ENCODE measurements at regions not wholly inside any gene's neighbourhood (a gene's known extent, or its start where the extent isn't known, plus 50 kb on each side); places are given as distances from the start of the nearest gene placed in this dataset.

- H3K27me3 ChIP-seq: no peaks in the 10 kb centered on the region
- no peak for DNase-seq (ENCODE audit: extremely low spot score in 2 of 2)
- no peak overlapping the region for H3K27ac ChIP-seq
- intact Hi-C loops (cut with DNase I): no loop called here
- no peak for TF ChIP-seq CTCF (IDR thresholded peaks at IDR 0.05)
- TF ChIP-seq POLR2AphosphoS5 (IDR thresholded peaks at IDR 0.05; ENCODE audit: insufficient read depth in 1 of 2, low read depth in 1 of 2): no peak
- no peak for TF ChIP-seq POLR2A (IDR thresholded peaks at IDR 0.05)
- H3K36me3 ChIP-seq: no peaks in the 10 kb centered on the region
- H3K4me3 ChIP-seq: no peak overlapping the region
- no peaks in the 10 kb centered on the region for H3K9me3 ChIP-seq
- H3K4me1 ChIP-seq: no peaks in the 10 kb centered on the region
Observed at GRCh38 chr2:155651851-155652250, 680.7 kb downstream of the NR4A2 start.

- H3K27ac ChIP-seq: no peak overlapping the region
- no peaks in the 10 kb centered on the region for H3K36me3 ChIP-seq
- intact Hi-C loops (cut with DNase I): no loop called here
- no peak for TF ChIP-seq POLR2AphosphoS5 (IDR thresholded peaks at IDR 0.05; ENCODE audit: insufficient read depth in 1 of 2, low read depth in 1 of 2)
- no peaks in the 10 kb centered on the region for H3K9me3 ChIP-seq
- no peaks in the 10 kb centered on the region for H3K4me1 ChIP-seq
- H3K4me3 ChIP-seq: no peak overlapping the region
- no peaks in the 10 kb centered on the region for H3K27me3 ChIP-seq
- no peak for DNase-seq (ENCODE audit: extremely low spot score in 2 of 2)
Observed at GRCh38 chr2:155645791-155646190, 686.7 kb downstream of the NR4A2 start.

- Histone ChIP-seq H3K36me3 (no peaks in the 10 kb centered on the region), H3K4me1 (no peaks in the 10 kb centered on the region)
- intact Hi-C loops (cut with DNase I): no loop called here
Observed at GRCh38 chr2:155643056-155643775, 689.3 kb downstream of the NR4A2 start.

GRCh38 chr2:155633887-155634570, 698.5 kb downstream of the NR4A2 start:
- Histone ChIP-seq H3K36me3 (no peaks in the 10 kb centered on the region), H3K4me1 (no peaks in the 10 kb centered on the region), H3K27me3 (no peaks in the 10 kb centered on the region), H3K27ac (no peak overlapping the region), H3K4me3 (no peak overlapping the region), H3K9me3 (no peaks in the 10 kb centered on the region)
- intact Hi-C loops (cut with DNase I): no loop called here
- no peak for DNase-seq (ENCODE audit: extremely low spot score in 2 of 2)
- no peak for TF ChIP-seq POLR2A (IDR thresholded peaks at IDR 0.05)
- no peak for TF ChIP-seq POLR2AphosphoS5 (IDR thresholded peaks at IDR 0.05; ENCODE audit: insufficient read depth in 1 of 2, low read depth in 1 of 2)

More at GRCh38 chr2:155643056-155643775, 689.3 kb downstream of the NR4A2 start:
- Histone ChIP-seq H3K4me3 (no peak overlapping the region), H3K9me3 (no peaks in the 10 kb centered on the region), H3K27me3 (no peaks in the 10 kb centered on the region), H3K27ac (no peak overlapping the region)
- no peak for DNase-seq (ENCODE audit: extremely low spot score in 2 of 2)
- no peak for TF ChIP-seq CTCF (IDR thresholded peaks at IDR 0.05)

GRCh38 chr2:155633060-155633839, 699.3 kb downstream of the NR4A2 start:
- intact Hi-C loops (cut with DNase I): no loop called here
- Histone ChIP-seq H3K27ac (no peak overlapping the region), H3K27me3 (no peaks in the 10 kb centered on the region), H3K4me3 (no peak overlapping the region), H3K4me1 (no peaks in the 10 kb centered on the region), H3K9me3 (no peaks in the 10 kb centered on the region), H3K36me3 (no peaks in the 10 kb centered on the region)
- DNase-seq (ENCODE audit: extremely low spot score in 2 of 2): no peak
- TF ChIP-seq CTCF (IDR thresholded peaks at IDR 0.05) (no peak), POLR2AphosphoS5 (IDR thresholded peaks at IDR 0.05; ENCODE audit: insufficient read depth in 1 of 2, low read depth in 1 of 2) (no peak), POLR2A (IDR thresholded peaks at IDR 0.05) (no peak)
